Testis (tissue), 2 donors: ENCODE measurements at regions not wholly inside any gene's neighbourhood (a gene's known extent, or its start where the extent isn't known, plus 50 kb on each side); places are given as distances from the start of the nearest gene placed in this dataset.

ENCODE experiments used
- CTCF ChIP-seq, 3 experiments: fragments of 450-650 bp in 2 of 3; fragments of 200-600 bp in 1 of 3; sonication (generic) in 1 of 3; IDR thresholded peaks; one replicate each; pipeline ENCODE4 v1.5.1; 2016 to 2019; ENCODE audit warnings: antibody characterized with exemption in 3 of 3, mild to moderate bottlenecking in 2 of 3, moderate library complexity in 1 of 3
- POLR2A ChIP-seq: fragments of 450-650 bp; IDR thresholded peaks from one replicate; pipeline ENCODE4 v1.6.1; 2017; ENCODE audit warnings: antibody characterized with exemption, mild to moderate bottlenecking, moderate library complexity

GRCh38 chr2:71850306-71850801 is 297.3 kb downstream of the CYP26B1 start:
- no peak for TF ChIP-seq POLR2A
- no peak for TF ChIP-seq CTCF (IDR thresholded peaks at IDR 0.05)
